ENCODE measurements at regions not wholly inside any gene's neighbourhood (a gene's known extent, or its start where the extent isn't known, plus 50 kb on each side); places are given as distances from the start of the nearest gene placed in this dataset.

DNA sequence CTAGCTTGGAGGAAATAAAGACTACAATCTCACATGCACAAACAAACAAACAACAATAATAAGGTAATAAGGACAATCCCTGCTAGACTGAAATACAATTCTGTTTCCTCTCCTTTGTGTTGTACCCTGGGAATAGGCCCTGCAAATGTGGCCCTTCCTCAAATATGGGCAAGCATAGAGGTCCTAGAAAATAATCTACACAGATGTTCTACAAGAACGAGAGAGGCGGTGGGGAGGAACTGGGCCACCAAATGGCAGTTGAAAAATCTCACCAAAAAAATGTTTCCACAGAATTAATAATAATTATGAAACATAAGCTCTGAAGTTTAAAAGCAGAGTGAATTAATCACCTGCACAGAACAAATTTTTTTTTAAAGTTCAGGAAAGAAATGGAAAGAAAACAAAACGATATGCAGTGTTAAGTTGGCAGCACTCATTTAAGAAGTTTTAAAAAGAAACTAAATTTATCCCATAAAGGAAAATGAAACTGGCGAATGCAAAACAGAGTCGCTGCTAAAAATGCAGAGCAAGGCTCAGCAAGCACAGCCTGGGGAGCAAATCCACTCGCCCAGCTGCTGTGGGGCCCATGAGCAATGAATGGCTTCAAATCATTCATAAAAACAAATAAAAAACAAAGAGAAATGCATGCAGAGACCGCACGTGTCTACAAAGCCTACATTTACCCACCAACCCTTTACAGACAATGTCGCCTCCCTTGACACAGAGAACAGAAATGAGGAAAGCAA is 475.4 kb downstream of the OCA2 start:
- intact Hi-C loops (cut with micrococcal nuclease; ENCODE audit: unreplicated experiment), result loop anchor here (1.0 kb wide), 1 partner anchor 34 kb away; no protein-coding TSS in a partner anchor
- H3K79me2 ChIP-seq (ENCODE audit: insufficient read depth, low read depth, low read length), result no peaks in the 10 kb centered on the region
- no peaks in the 10 kb centered on the region for H3K9me2 ChIP-seq (ENCODE audit: insufficient read depth, low read length)
- no peak overlapping the region for H3K27ac ChIP-seq (ENCODE audit: low read depth, low read length, poor library complexity, severe bottlenecking)
- no peaks in the 10 kb centered on the region for H4K20me1 ChIP-seq (ENCODE audit: insufficient read depth, low read length)
- no peak overlapping the region for H3K4me2 ChIP-seq (ENCODE audit: low read length)
- no peaks in the 10 kb centered on the region for H3K36me3 ChIP-seq (ENCODE audit: insufficient read depth, low read length)
- BruUV-seq (replicated peaks), result no TSS peak
- peak; percentile 3 for DNase-seq (ENCODE audit: low spot score)
- peaks cover 23% of the 10 kb centered on the region; the same call in 1 of the 2 replicates for H3K9me3 ChIP-seq (ENCODE audit: low read length)
- ChIA-PET POLR2A (no interaction called here), CTCF (ENCODE audit: unreplicated experiment) (no interaction called here)
- H2AFZ ChIP-seq (ENCODE audit: low read length), result no peak overlapping the region
- H3K4me1 ChIP-seq (ENCODE audit: insufficient read depth, low read length, poor library complexity, severe bottlenecking), result no peaks in the 10 kb centered on the region
- no peak overlapping the region for H3K4me3 ChIP-seq (ENCODE audit: low read depth, low read length, poor library complexity, severe bottlenecking)
- no peak for TF ChIP-seq EZH2phosphoT487 (IDR thresholded peaks at IDR 0.05; ENCODE audit: borderline replicate concordance, low read depth, low read length)
- TF ChIP-seq, protein P1, sequence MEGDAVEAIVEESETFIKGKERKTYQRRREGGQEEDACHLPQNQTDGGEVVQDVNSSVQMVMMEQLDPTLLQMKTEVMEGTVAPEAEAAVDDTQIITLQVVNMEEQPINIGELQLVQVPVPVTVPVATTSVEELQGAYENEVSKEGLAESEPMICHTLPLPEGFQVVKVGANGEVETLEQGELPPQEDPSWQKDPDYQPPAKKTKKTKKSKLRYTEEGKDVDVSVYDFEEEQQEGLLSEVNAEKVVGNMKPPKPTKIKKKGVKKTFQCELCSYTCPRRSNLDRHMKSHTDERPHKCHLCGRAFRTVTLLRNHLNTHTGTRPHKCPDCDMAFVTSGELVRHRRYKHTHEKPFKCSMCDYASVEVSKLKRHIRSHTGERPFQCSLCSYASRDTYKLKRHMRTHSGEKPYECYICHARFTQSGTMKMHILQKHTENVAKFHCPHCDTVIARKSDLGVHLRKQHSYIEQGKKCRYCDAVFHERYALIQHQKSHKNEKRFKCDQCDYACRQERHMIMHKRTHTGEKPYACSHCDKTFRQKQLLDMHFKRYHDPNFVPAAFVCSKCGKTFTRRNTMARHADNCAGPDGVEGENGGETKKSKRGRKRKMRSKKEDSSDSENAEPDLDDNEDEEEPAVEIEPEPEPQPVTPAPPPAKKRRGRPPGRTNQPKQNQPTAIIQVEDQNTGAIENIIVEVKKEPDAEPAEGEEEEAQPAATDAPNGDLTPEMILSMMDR (conservative IDR thresholded peaks at IDR 0.05; ENCODE audit: low read length), result no peak

DNA sequence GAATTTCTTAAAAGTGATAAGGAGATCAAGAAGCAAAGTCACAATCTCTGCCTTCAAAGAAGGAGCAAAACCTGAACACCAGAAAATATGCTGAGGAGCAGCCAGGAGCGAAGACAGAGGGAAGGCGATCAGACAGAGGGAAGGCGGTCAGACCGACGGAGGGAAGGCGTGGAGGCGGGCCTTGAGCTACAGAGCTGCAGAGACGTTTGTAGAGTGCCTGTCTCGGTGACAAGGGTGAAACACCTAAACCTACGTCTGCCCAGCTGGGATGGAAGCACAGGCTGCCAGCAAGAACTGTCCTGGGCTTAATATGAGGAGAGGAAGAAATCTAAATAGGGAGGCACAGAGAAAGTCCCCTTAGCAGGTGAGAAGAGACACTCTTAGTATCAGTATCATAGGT is 476.0 kb downstream of the OCA2 start:
- H3K4me2 ChIP-seq (ENCODE audit: low read length), result no peak overlapping the region
- no peaks in the 10 kb centered on the region for H3K79me2 ChIP-seq (ENCODE audit: insufficient read depth, low read depth, low read length)
- no peaks in the 10 kb centered on the region for H3K4me1 ChIP-seq (ENCODE audit: insufficient read depth, low read length, poor library complexity, severe bottlenecking)
- H4K20me1 ChIP-seq (ENCODE audit: insufficient read depth, low read length), result no peaks in the 10 kb centered on the region
- POLR2A ChIA-PET, result no interaction called here
- H3K9me3 ChIP-seq (ENCODE audit: low read length), result peaks cover 19% of the 10 kb centered on the region; the same call in 1 of the 2 replicates
- no peak overlapping the region for H2AFZ ChIP-seq (ENCODE audit: low read length)
- H3K36me3 ChIP-seq (ENCODE audit: insufficient read depth, low read length), result no peaks in the 10 kb centered on the region
- intact Hi-C loops (cut with micrococcal nuclease; ENCODE audit: unreplicated experiment), result no loop called here
- H3K9me2 ChIP-seq (ENCODE audit: insufficient read depth, low read length), result no peaks in the 10 kb centered on the region
- no peak overlapping the region for H3K4me3 ChIP-seq (ENCODE audit: low read depth, low read length, poor library complexity, severe bottlenecking)
- no peak overlapping the region for H3K27ac ChIP-seq (ENCODE audit: low read depth, low read length, poor library complexity, severe bottlenecking)
- no peak for DNase-seq (ENCODE audit: low spot score)
- CTCF ChIA-PET (ENCODE audit: unreplicated experiment), result no interaction called here
- no peak for TF ChIP-seq EZH2phosphoT487 (IDR thresholded peaks at IDR 0.05; ENCODE audit: borderline replicate concordance, low read depth, low read length)
- TF ChIP-seq, protein P1 (conservative IDR thresholded peaks at IDR 0.05; ENCODE audit: low read length), result no peak
- no TSS peak for BruUV-seq (replicated peaks)

DNA sequence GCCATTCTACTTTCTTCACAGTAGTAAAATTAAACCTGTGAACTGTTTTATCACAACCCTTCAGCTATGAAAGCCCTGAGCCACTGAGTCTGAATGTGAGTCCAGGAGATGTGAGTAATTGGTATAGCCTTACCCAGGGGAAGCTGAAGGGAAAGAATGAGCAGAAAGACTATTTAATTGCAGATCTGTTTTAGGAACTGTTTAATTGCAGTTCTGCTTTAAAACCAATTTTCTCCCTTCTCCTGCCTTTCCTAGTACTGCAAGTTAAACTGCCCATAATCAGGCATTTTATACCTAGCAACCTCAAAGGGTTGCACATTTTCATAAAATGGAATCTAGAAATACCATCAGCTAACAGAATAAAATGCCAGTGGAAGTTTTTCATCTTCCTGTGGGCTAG is 476.7 kb downstream of the OCA2 start:
- CTCF ChIA-PET (ENCODE audit: unreplicated experiment), result no interaction called here
- Histone ChIP-seq H3K9me3 (ENCODE audit: low read length) (peaks cover 12% of the 10 kb centered on the region; the same call in 1 of the 2 replicates), H3K27ac (ENCODE audit: low read depth, low read length, poor library complexity, severe bottlenecking) (no peak overlapping the region), H3K36me3 (ENCODE audit: insufficient read depth, low read length) (no peaks in the 10 kb centered on the region), H3K9me2 (ENCODE audit: insufficient read depth, low read length) (no peaks in the 10 kb centered on the region), H3K4me1 (ENCODE audit: insufficient read depth, low read length, poor library complexity, severe bottlenecking) (no peaks in the 10 kb centered on the region), H4K20me1 (ENCODE audit: insufficient read depth, low read length) (no peaks in the 10 kb centered on the region), H2AFZ (ENCODE audit: low read length) (no peak overlapping the region), H3K4me2 (ENCODE audit: low read length) (no peak overlapping the region), H3K4me3 (ENCODE audit: low read depth, low read length, poor library complexity, severe bottlenecking) (no peak overlapping the region), H3K79me2 (ENCODE audit: insufficient read depth, low read depth, low read length) (no peaks in the 10 kb centered on the region)
- intact Hi-C loops (cut with micrococcal nuclease; ENCODE audit: unreplicated experiment), result no loop called here
- TF ChIP-seq, protein P1 (conservative IDR thresholded peaks at IDR 0.05; ENCODE audit: low read length), result no peak
- no TSS peak for BruUV-seq (replicated peaks)
- POLR2A ChIA-PET, result no interaction called here
- DNase-seq (ENCODE audit: low spot score), result no peak
